ENCODE measurements at regions not wholly inside any gene's neighbourhood (a gene's known extent, or its start where the extent isn't known, plus 50 kb on each side); places are given as distances from the start of the nearest gene placed in this dataset.

DNA sequence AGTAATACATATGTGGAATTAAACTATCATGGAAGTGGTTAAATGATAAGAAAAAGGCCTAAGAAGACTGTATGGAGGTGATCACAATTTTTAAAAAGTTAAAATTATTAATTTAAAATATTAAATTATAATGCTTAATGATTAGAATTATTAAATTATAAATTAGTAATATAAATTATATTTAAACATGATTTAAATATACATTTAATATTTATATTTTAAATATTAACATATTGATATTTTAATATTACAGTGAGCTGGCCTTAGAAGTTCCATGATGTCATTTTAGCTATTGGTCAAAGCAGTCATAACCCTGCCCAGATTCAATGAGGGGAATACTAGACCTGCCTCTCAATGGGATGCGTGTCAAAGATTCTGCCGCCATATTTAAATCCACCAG lies 281.2 kb downstream of the PRDM2 start:
- no peak for TF ChIP-seq EZH2 (conservative IDR thresholded peaks at IDR 0.05; ENCODE audit: low read depth, low read length)
- TF ChIP-seq ZNF558 (CRISPR knock-in tag; IDR thresholded peaks at IDR 0.05; ENCODE audit: borderline replicate concordance): no peak
- TF ChIP-seq CTCF (CRISPR knock-in tag; IDR thresholded peaks at IDR 0.05): no peak
- no peak for TF ChIP-seq ZZZ3 (CRISPR knock-in tag; IDR thresholded peaks at IDR 0.05; ENCODE audit: borderline replicate concordance)
- no peak for TF ChIP-seq CEBPB (IDR thresholded peaks at IDR 0.05; ENCODE audit: borderline replicate concordance, low read depth, low read length)
- TF ChIP-seq ZFP36 (IDR thresholded peaks at IDR 0.05; ENCODE audit: borderline replicate concordance, low read depth, low read length, partially characterized antibody): no peak
- TF ChIP-seq ZNF556 (CRISPR knock-in tag; IDR thresholded peaks at IDR 0.05; ENCODE audit: borderline replicate concordance): no peak
- TF ChIP-seq ZHX1 (CRISPR knock-in tag; IDR thresholded peaks at IDR 0.05; ENCODE audit: low read depth): no peak
- no peak for TF ChIP-seq ZNF253 (CRISPR knock-in tag; IDR thresholded peaks at IDR 0.05; ENCODE audit: borderline replicate concordance)
- no peak for TF ChIP-seq ZNF407 (CRISPR knock-in tag; IDR thresholded peaks at IDR 0.05; ENCODE audit: not compliant biosample characterization)
- no peak for TF ChIP-seq CHCHD3 (CRISPR knock-in tag; IDR thresholded peaks at IDR 0.05)
- TF ChIP-seq GLI4 (CRISPR knock-in tag; IDR thresholded peaks at IDR 0.05; ENCODE audit: borderline replicate concordance): no peak
